ENCODE measurements at regions not wholly inside any gene's neighbourhood (a gene's known extent, or its start where the extent isn't known, plus 50 kb on each side); places are given as distances from the start of the nearest gene placed in this dataset.

DNA sequence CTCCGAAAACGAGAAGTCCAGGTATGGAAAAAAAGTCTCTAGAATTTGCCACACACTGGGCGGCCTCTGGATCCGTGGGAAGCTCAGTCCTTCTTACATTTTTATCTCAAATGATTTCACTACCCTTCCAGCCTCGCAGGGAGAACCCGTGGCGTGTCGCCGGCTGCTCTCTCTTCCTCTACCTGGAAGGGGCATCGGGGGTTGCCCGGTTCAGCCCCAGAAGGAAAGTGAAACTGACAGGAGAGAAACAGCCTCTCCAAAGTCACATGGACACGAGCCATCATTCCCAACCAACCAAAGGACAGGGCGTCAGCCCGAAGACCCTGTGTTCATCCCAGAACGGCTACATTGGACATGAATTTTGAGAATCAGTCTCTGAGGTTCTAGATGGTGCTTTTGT is 182.5 kb downstream of the ADSS2 start:
- TF ChIP-seq, protein P1, sequence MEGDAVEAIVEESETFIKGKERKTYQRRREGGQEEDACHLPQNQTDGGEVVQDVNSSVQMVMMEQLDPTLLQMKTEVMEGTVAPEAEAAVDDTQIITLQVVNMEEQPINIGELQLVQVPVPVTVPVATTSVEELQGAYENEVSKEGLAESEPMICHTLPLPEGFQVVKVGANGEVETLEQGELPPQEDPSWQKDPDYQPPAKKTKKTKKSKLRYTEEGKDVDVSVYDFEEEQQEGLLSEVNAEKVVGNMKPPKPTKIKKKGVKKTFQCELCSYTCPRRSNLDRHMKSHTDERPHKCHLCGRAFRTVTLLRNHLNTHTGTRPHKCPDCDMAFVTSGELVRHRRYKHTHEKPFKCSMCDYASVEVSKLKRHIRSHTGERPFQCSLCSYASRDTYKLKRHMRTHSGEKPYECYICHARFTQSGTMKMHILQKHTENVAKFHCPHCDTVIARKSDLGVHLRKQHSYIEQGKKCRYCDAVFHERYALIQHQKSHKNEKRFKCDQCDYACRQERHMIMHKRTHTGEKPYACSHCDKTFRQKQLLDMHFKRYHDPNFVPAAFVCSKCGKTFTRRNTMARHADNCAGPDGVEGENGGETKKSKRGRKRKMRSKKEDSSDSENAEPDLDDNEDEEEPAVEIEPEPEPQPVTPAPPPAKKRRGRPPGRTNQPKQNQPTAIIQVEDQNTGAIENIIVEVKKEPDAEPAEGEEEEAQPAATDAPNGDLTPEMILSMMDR (IDR thresholded peaks at IDR 0.05; ENCODE audit: poor library complexity, severe bottlenecking) = no peak
- TF ChIP-seq POLR2AphosphoS5 (IDR thresholded peaks at IDR 0.05) = no peak
- no peak for TF ChIP-seq RAD21 (conservative IDR thresholded peaks at IDR 0.05)
- TF ChIP-seq, protein P2, sequence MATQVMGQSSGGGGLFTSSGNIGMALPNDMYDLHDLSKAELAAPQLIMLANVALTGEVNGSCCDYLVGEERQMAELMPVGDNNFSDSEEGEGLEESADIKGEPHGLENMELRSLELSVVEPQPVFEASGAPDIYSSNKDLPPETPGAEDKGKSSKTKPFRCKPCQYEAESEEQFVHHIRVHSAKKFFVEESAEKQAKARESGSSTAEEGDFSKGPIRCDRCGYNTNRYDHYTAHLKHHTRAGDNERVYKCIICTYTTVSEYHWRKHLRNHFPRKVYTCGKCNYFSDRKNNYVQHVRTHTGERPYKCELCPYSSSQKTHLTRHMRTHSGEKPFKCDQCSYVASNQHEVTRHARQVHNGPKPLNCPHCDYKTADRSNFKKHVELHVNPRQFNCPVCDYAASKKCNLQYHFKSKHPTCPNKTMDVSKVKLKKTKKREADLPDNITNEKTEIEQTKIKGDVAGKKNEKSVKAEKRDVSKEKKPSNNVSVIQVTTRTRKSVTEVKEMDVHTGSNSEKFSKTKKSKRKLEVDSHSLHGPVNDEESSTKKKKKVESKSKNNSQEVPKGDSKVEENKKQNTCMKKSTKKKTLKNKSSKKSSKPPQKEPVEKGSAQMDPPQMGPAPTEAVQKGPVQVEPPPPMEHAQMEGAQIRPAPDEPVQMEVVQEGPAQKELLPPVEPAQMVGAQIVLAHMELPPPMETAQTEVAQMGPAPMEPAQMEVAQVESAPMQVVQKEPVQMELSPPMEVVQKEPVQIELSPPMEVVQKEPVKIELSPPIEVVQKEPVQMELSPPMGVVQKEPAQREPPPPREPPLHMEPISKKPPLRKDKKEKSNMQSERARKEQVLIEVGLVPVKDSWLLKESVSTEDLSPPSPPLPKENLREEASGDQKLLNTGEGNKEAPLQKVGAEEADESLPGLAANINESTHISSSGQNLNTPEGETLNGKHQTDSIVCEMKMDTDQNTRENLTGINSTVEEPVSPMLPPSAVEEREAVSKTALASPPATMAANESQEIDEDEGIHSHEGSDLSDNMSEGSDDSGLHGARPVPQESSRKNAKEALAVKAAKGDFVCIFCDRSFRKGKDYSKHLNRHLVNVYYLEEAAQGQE (IDR thresholded peaks at IDR 0.05; ENCODE audit: borderline replicate concordance) = no peak
- no peak for TF ChIP-seq SMC3 (conservative IDR thresholded peaks at IDR 0.05; ENCODE audit: poor library complexity)
- no peak for TF ChIP-seq EZH2 (IDR thresholded peaks at IDR 0.05; ENCODE audit: borderline replicate concordance, insufficient read depth, low read length, poor library complexity, severe bottlenecking)
- TF ChIP-seq TAF1 (IDR thresholded peaks at IDR 0.05; ENCODE audit: low read depth) = no peak
